HG02852 (cell line): ENCODE measurements at regions not wholly inside any gene's neighbourhood (a gene's known extent, or its start where the extent isn't known, plus 50 kb on each side); places are given as distances from the start of the nearest gene placed in this dataset.

Source experiments
- ATAC-seq: cut with Tn5 transposase; IDR thresholded peaks from one replicate; pipeline ENCODE4 v1.9.1; 2021; ENCODE audit warnings: mild to moderate bottlenecking, moderate library complexity; ENCODE audit not compliant: unreplicated experiment

DNA sequence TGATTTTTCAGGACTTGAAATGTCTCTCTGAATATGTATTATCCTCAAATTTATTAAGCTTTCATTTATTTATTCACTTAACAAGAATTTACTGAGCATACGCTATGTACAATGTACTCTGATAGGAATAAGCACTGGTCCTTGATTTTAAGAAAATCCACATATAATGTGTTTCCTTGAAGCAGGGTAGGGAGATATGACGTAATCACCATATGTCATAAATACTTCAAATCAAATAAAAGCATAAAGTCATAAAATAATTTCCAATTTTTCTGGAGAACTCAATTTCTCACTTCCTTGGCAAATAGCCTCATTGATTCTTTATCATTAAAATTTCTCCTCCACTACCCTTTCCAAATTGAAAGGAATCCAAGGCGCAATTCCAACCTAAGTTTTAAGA, 177.8 kb upstream of the GAP43 start:
- ATAC-seq, result no peak

GRCh38 chr3:115448851-115449250, 174.5 kb upstream of the GAP43 start:
- no peak for ATAC-seq

DNA sequence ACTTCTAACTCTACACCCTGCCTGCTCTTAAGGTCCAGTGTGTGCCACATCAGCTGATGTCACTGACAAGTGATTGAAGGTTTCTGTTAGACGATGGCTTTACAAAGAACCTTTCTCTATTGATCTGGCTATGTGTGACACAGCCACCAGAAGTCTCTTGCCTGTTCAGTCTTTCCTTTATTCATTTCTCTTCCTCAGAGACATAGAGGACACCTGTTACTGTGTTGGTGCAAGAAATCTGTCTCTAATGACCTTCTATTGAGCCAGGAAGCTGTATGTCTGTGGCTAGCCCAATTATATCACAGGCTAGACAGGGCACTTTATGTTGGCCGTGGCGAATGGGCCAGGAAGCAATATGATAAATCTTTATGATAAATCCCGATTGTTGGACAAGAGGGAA, 173.3 kb upstream of the GAP43 start:
- no peak for ATAC-seq

DNA sequence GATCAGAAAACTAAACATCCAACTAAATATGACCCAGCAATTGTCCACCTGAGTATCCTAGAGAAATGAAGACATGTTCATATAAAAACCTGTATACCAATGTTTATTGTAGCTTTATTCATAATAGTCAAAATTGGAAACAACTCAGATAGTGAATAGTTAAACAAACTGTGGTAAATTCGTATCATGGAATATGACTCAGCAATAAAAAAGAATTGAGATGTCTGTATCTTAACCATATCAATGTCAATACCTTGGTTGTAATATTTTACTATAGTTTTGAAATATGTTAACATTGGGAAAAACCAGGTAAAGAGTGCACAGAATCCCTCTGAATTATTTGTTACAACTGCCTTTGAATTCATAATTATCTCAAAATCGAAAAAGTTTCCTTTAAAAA, 159.3 kb upstream of the GAP43 start:
- no peak for ATAC-seq

DNA sequence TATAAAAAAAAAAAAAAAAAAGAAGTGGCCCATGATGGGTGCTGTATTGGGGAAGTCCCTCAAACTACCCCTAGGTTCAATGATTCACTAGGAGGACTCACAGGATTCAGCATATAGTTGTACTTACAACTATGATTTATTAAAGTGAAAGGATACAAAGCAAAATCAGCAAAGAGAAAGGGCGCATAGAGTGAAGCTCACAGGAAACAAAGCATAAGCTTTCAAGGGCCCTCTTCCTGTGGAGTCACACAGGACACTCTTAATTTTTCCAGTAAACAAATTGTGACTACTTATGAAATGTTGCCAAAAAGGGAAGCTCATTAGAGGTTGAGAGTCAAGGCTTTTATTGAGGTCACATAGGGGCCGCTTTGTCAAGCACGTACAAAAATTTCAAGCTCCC, 153.7 kb upstream of the GAP43 start:
- no peak for ATAC-seq

DNA sequence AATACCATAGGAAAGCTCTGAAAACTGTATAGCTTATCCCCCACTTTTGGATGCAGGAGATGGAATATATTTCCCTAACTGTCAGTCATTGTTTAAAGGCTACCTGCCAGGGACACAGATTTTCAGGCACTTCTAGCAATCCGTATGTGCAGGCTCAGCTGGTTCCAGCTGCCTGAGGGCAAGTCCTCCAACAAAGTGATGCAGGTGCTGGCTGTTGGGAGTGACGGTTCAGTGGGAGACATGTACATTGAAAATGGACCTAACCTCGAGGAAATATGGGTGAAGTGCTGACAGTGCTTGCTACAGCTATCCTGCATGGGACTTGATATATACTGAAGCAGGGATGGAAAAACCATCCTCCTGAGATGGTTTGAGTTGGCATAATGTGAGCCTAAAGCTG, 153.1 kb upstream of the GAP43 start:
- no peak for ATAC-seq

- ATAC-seq, result no peak
These were observed 147.9 kb upstream of the GAP43 start for GRCh38 chr3:115475178-115476041.

DNA sequence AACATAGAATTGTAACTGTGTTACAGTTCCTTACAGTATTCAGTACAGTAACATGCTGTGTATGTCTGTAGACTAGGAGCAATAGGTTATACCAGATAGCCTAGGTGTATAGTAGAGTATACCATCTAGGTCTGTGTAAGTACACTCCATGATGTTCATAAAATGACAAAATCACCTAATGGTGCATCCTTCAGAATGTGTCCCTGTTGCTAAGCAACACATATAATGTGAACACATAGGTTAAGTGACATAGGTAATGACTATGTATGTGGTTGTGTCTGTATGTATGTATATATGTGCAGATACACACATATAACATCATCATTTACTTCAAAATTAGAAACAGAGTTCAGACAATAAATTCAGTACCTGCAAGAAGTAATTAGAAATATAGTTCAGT, 146.8 kb upstream of the GAP43 start:
- ATAC-seq, result no peak

GRCh38 chr3:115478359-115478758, 145.0 kb upstream of the GAP43 start:
- no peak for ATAC-seq

DNA sequence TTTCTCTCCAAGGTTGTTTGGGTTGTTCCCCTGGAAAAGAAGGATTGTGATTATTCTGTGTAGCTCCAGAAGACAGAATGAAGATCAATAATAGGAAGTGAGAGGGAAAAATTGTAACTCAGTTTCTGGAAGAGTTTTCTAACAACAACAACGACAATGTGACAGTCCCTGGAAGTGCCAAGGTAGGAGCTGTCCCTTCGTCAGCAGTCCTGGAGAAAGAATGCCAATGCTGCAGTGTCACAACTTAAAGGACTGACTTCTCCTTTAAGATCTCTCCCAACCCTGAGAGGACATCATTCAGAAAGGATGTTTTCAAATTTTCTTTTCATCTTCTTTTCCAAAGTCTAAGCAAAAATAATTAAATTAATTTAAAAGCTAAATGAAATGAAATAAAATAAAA, 136.4 kb upstream of the GAP43 start:
- no peak for ATAC-seq

GRCh38 chr3:115487968-115488367, 135.3 kb upstream of the GAP43 start:
- ATAC-seq, result no peak

GRCh38 chr3:115488409-115488808, 134.9 kb upstream of the GAP43 start:
- ATAC-seq, result no peak

DNA sequence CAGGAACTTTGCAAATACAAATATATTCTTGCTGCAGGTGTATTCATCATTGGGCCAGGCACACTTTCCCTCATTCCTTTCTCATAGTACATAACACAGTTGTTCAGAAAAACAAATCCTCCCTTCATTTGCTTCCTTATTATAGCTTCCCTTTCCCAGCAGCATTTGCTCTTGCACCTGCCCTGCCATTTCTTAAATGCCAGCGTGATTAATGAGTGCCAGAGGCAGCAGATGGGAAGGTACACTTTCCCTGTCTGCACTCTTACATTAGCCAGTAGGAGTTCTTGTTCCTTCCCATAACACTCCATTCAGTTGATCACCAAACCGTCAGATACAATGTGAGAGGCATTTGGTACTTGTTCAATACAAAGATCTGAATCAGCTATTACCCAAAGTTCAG, 128.5 kb upstream of the GAP43 start:
- no peak for ATAC-seq

GRCh38 chr3:115498421-115498820, 124.9 kb upstream of the GAP43 start:
- no peak for ATAC-seq

DNA sequence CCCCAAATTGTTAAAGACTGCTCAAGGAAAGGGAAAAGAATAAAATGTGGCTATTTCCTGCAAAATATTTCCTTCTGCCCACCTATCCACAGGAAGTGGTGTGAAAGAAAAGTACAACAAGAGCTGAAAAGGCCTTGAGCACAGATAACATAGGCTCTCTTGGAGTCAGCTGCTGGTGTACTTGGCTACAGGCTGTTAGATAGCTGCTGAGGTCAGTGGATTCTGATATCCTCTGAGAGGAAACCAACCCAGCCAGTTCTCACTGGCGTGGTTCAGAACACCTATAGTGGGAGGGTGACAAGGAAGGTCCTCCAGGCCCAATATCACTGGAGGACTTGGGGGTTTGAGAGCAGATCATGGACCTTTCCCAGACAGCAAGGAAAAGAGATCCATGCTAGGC, 124.4 kb upstream of the GAP43 start:
- no peak for ATAC-seq

DNA sequence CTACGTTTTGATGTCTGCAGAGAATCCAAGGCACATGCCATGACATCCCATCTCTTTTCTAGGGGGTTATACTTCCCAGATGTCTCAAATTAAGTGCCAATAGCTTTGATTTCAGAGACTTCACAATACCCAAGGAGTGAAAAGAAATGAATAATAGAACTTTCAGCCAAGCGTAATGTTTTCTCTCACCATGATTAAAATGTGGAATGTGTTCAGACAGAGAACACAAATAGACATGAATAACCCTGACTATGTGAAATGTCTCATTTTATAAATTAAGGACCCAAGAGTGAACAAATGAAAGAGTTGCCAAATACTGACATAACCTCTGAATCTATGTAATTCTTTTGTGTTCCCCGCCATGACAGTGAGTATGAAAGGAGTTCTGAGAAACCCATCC, 123.6 kb upstream of the GAP43 start:
- no peak for ATAC-seq

DNA sequence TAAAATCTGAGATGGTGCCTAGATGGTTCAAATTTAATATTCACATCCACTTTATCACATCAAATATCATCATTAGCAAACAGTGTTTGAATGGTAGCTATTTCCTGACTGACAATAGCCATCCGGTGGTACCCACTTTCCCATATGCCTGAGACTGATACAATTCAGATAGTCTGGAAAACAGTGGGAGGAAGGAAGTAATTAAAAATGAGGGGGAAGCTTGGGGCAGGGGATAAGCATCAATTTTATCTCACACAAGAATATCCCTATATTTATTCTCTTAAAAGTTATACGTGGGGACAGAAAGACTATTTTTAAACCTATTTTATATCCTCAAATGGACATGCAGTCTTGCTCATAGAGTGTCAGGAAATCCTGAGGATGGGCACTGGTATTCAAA, 122.5 kb upstream of the GAP43 start:
- no peak for ATAC-seq

- ATAC-seq, result no peak
These were observed 121.2 kb upstream of the GAP43 start for GRCh38 chr3:115502128-115502527.

GRCh38 chr3:115503394-115503793, 119.9 kb upstream of the GAP43 start:
- no peak for ATAC-seq

DNA sequence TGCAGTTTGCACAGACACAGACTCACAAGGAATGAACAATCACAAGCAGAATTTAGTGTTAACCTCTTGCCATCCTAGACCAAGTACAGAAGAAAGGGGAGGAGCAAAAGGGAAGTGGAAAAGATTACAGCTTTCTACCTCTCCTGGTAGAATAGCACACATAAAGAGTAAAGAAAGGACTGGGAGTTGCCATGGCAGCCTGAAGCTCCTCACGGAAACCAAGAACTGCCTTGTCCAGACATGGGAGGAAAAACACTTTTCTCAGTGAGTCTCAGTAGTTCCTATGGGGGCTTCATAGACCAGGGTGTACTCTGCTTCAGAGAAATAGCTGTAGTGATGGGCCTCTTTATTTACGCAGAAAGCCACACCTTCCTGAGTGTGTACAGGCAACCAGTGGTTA, 114.7 kb upstream of the GAP43 start:
- no peak for ATAC-seq

- no peak for ATAC-seq
These were observed 110.5 kb upstream of the GAP43 start for GRCh38 chr3:115512565-115513415.

- ATAC-seq, result no peak
These were observed 109.9 kb upstream of the GAP43 start for GRCh38 chr3:115513416-115513800.
